ENCODE measurements at regions not wholly inside any gene's neighbourhood (a gene's known extent, or its start where the extent isn't known, plus 50 kb on each side); places are given as distances from the start of the nearest gene placed in this dataset.

DNA sequence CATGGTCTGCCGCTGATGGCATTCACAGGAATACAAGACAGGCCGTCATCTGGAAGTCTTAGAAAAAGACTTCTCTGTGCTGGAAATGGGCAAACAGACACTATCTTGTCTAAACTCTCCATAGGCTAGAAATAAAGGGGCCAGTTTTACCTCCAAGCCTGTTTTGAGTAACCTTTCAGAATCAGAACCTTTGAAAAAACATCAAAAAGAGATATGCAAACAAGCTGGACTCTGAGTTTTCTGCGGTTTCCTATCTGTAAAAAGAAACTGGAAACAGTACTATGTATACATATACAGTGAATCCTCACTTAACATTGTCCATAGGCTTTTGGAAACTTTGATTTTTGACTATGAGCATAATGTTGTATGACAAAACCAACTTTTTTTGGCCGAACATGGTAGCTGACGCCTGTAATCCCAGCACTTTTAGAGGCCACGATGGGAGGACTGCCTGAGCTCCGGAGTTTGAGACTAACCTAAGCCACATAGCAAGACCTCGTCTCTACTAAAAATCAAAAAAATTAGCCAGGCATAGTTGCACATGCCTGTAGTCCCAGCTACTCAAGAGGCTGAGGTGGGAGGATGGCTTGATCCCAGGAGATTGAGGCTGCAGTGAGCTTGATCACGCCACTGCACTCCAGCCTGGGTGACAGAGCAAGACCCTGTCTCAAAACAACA is 92.9 kb upstream of the MAX start:
- no peak for TF ChIP-seq RAD21 (IDR thresholded peaks at IDR 0.05)
- TF ChIP-seq, protein P1, sequence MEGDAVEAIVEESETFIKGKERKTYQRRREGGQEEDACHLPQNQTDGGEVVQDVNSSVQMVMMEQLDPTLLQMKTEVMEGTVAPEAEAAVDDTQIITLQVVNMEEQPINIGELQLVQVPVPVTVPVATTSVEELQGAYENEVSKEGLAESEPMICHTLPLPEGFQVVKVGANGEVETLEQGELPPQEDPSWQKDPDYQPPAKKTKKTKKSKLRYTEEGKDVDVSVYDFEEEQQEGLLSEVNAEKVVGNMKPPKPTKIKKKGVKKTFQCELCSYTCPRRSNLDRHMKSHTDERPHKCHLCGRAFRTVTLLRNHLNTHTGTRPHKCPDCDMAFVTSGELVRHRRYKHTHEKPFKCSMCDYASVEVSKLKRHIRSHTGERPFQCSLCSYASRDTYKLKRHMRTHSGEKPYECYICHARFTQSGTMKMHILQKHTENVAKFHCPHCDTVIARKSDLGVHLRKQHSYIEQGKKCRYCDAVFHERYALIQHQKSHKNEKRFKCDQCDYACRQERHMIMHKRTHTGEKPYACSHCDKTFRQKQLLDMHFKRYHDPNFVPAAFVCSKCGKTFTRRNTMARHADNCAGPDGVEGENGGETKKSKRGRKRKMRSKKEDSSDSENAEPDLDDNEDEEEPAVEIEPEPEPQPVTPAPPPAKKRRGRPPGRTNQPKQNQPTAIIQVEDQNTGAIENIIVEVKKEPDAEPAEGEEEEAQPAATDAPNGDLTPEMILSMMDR (IDR thresholded peaks at IDR 0.05; ENCODE audit: low read depth, low read length, missing input control) = no peak
- no peak for TF ChIP-seq YY1 (IDR thresholded peaks at IDR 0.05)
- TF ChIP-seq, protein P2, sequence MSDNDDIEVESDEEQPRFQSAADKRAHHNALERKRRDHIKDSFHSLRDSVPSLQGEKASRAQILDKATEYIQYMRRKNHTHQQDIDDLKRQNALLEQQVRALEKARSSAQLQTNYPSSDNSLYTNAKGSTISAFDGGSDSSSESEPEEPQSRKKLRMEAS (IDR thresholded peaks at IDR 0.05) = no peak
- TF ChIP-seq NR2F2 (IDR thresholded peaks at IDR 0.05) = no peak
- TF ChIP-seq TAF1 (conservative IDR thresholded peaks at IDR 0.05) = no peak
- TF ChIP-seq, protein P3, sequence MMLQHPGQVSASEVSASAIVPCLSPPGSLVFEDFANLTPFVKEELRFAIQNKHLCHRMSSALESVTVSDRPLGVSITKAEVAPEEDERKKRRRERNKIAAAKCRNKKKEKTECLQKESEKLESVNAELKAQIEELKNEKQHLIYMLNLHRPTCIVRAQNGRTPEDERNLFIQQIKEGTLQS (IDR thresholded peaks at IDR 0.05) = no peak
- TF ChIP-seq JUND (IDR thresholded peaks at IDR 0.05) = no peak
- TF ChIP-seq, protein P4, sequence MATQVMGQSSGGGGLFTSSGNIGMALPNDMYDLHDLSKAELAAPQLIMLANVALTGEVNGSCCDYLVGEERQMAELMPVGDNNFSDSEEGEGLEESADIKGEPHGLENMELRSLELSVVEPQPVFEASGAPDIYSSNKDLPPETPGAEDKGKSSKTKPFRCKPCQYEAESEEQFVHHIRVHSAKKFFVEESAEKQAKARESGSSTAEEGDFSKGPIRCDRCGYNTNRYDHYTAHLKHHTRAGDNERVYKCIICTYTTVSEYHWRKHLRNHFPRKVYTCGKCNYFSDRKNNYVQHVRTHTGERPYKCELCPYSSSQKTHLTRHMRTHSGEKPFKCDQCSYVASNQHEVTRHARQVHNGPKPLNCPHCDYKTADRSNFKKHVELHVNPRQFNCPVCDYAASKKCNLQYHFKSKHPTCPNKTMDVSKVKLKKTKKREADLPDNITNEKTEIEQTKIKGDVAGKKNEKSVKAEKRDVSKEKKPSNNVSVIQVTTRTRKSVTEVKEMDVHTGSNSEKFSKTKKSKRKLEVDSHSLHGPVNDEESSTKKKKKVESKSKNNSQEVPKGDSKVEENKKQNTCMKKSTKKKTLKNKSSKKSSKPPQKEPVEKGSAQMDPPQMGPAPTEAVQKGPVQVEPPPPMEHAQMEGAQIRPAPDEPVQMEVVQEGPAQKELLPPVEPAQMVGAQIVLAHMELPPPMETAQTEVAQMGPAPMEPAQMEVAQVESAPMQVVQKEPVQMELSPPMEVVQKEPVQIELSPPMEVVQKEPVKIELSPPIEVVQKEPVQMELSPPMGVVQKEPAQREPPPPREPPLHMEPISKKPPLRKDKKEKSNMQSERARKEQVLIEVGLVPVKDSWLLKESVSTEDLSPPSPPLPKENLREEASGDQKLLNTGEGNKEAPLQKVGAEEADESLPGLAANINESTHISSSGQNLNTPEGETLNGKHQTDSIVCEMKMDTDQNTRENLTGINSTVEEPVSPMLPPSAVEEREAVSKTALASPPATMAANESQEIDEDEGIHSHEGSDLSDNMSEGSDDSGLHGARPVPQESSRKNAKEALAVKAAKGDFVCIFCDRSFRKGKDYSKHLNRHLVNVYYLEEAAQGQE (IDR thresholded peaks at IDR 0.05) = no peak
- TF ChIP-seq, protein P5, sequence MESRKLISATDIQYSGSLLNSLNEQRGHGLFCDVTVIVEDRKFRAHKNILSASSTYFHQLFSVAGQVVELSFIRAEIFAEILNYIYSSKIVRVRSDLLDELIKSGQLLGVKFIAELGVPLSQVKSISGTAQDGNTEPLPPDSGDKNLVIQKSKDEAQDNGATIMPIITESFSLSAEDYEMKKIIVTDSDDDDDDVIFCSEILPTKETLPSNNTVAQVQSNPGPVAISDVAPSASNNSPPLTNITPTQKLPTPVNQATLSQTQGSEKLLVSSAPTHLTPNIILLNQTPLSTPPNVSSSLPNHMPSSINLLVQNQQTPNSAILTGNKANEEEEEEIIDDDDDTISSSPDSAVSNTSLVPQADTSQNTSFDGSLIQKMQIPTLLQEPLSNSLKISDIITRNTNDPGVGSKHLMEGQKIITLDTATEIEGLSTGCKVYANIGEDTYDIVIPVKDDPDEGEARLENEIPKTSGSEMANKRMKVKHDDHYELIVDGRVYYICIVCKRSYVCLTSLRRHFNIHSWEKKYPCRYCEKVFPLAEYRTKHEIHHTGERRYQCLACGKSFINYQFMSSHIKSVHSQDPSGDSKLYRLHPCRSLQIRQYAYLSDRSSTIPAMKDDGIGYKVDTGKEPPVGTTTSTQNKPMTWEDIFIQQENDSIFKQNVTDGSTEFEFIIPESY (IDR thresholded peaks at IDR 0.05) = no peak
- no peak for TF ChIP-seq GABPA (IDR thresholded peaks at IDR 0.05 in 1 of 2, conservative IDR thresholded peaks at IDR 0.05 in 1 of 2)
- no peak for TF ChIP-seq SP1 (IDR thresholded peaks at IDR 0.05)
- TF ChIP-seq FOXA1 (IDR thresholded peaks at IDR 0.05) = no peak
- TF ChIP-seq EGR1 (IDR thresholded peaks at IDR 0.05; ENCODE audit: low read depth in 2 of 2) = no peak
